ENCODE measurements at regions not wholly inside any gene's neighbourhood (a gene's known extent, or its start where the extent isn't known, plus 50 kb on each side); places are given as distances from the start of the nearest gene placed in this dataset.

GRCh38 chr1:218705391-218705790 lies 360.3 kb downstream of the TGFB2 start:
- FAIRE-seq (no peak), DNase-seq (ENCODE audit: insufficient read length, low spot score) (peak; percentile 3)

GRCh38 chr1:218705911-218706893 lies 361.1 kb downstream of the TGFB2 start:
- DNase-seq (ENCODE audit: insufficient read length, low spot score) (peak; percentile 86), FAIRE-seq (peak; percentile 80)

- peak; percentile 15 for DNase-seq (ENCODE audit: insufficient read length, low spot score)
- no peak for FAIRE-seq
These were observed 365.9 kb downstream of the TGFB2 start for GRCh38 chr1:218711001-218711400.

- FAIRE-seq, result peak; percentile 77
- DNase-seq (ENCODE audit: insufficient read length, low spot score), result peak; percentile 41
These were observed 366.9 kb downstream of the TGFB2 start for GRCh38 chr1:218711884-218712674.

- FAIRE-seq (no peak), DNase-seq (ENCODE audit: insufficient read length, low spot score) (no peak)
These were observed 367.5 kb downstream of the TGFB2 start for GRCh38 chr1:218712677-218713076.

GRCh38 chr1:218715961-218716669 lies 371.0 kb downstream of the TGFB2 start:
- DNase-seq (ENCODE audit: insufficient read length, low spot score) (no peak), FAIRE-seq (no peak)

GRCh38 chr1:218717575-218717974 lies 372.4 kb downstream of the TGFB2 start:
- no peak for DNase-seq (ENCODE audit: insufficient read length, low spot score)
- FAIRE-seq, result no peak

- no peak for FAIRE-seq
- no peak for DNase-seq (ENCODE audit: insufficient read length, low spot score)
These were observed 373.1 kb downstream of the TGFB2 start for GRCh38 chr1:218718206-218718605.

GRCh38 chr1:218718977-218719376 lies 373.8 kb downstream of the TGFB2 start:
- FAIRE-seq (no peak), DNase-seq (ENCODE audit: insufficient read length, low spot score) (no peak)

- DNase-seq (ENCODE audit: insufficient read length, low spot score), result no peak
These were observed 383.9 kb downstream of the TGFB2 start for GRCh38 chr1:218728898-218729565.

GRCh38 chr1:218735436-218736032 lies 390.4 kb downstream of the TGFB2 start:
- FAIRE-seq (no peak), DNase-seq (ENCODE audit: insufficient read length, low spot score) (no peak)

More at GRCh38 chr1:218728898-218729565, 383.9 kb downstream of the TGFB2 start:
- FAIRE-seq, result no peak

GRCh38 chr1:218739426-218739825 lies 394.3 kb downstream of the TGFB2 start:
- DNase-seq (ENCODE audit: insufficient read length, low spot score), result no peak
- peak; percentile 74 for FAIRE-seq

GRCh38 chr1:218741852-218742251 lies 396.7 kb downstream of the TGFB2 start:
- DNase-seq (ENCODE audit: insufficient read length, low spot score) (no peak), FAIRE-seq (no peak)

GRCh38 chr1:218742467-218743262 lies 397.5 kb downstream of the TGFB2 start:
- no peak for DNase-seq (ENCODE audit: insufficient read length, low spot score)
- peak; percentile 31 for FAIRE-seq

GRCh38 chr1:218743861-218744505 lies 398.8 kb downstream of the TGFB2 start:
- DNase-seq (ENCODE audit: insufficient read length, low spot score) (no peak), FAIRE-seq (no peak)

GRCh38 chr1:218748071-218748470 lies 402.9 kb downstream of the TGFB2 start:
- no peak for FAIRE-seq
- no peak for DNase-seq (ENCODE audit: insufficient read length, low spot score)

- FAIRE-seq (no peak), DNase-seq (ENCODE audit: insufficient read length, low spot score) (no peak)
These were observed 405.3 kb downstream of the TGFB2 start for GRCh38 chr1:218750216-218750970.

Data from HTR-8/SVneo (cell line).